ENCODE measurements at regions not wholly inside any gene's neighbourhood (a gene's known extent, or its start where the extent isn't known, plus 50 kb on each side); places are given as distances from the start of the nearest gene placed in this dataset.

- no peak for DNase-seq
Observed at GRCh38 chr11:8340296-8340695, 76.6 kb upstream of the LMO1 start.

GRCh38 chr11:8339592-8340022, 75.9 kb upstream of the LMO1 start:
- DNase-seq = peak; percentile 92

DNA sequence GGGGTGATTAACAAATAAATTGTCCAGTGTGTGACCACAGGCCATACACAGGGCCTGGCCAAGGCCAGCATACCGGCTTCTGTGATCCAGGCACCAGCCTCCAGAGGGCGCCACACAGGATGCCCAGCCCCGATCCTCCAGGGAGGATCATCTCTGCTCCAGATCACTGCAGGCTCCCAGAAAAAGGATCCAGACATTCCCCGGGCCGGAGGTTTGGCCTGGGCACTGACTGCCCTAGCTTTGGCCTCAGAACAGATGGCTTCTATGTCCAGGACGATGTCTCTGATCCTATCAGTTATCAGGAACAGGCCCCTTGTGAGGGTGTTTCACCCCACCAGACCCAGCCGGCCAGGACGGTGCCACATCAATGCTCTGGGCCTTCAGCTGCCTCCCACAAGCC, 74.5 kb upstream of the LMO1 start:
- DNase-seq = peak; percentile 76

- no peak for DNase-seq
Observed at GRCh38 chr11:8337130-8337795, 73.6 kb upstream of the LMO1 start.

DNA sequence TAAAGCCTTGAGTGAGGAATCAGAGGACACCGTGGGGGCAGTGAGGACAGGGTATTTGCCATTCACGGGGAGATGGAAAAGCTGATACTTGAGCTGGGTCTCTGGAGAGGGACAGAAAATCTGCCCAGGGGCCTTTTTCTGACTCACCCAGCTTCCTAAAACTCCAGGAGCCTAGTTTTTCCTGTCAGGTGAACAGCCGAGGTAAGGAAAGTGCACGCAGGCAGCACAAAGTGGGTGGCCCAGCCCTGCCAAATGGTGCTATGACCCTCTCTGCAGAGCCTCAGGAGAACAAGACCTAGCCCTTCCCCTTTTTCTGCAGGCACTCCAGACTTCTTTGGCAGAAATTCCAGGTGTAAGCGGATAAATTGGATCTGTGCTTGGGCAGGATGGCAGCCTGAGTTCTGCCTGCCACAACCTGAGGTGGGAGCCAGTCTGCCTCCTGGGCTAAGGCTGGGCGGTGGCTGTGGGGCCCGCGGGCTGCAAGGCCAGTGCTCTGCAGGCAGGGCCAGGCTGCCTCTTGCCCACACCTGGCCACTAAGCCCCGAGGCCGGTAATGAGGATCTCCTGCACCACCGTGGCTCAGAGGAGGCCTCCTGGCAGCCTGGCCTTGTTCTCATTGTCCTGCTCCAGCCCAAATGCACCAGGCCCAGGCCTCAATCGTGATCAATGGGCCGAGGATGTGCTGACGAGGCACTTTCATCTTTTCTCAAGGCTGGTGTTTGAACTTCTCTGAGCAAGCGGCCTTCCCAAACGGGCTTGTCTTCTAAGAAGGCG, 72.9 kb upstream of the LMO1 start:
- peak; percentile 70 for DNase-seq

DNA sequence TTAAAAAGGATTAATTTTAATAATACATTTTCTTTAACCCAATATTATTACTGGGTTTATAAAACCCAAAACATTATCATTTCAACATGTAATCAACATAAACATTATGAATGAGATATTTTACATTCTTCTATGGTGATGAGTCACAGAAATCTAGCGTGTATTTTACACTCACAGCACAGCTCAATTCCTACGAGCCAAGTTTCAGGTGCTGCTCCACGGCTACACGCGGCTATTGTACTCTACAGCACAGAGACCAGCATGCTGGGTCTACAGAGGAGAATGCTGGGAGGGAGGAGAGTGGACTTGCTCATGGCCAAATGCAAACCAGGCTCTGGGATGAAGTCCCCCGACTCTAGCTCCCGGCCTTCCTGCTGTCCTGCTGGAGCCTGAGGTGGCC, 72.0 kb upstream of the LMO1 start:
- DNase-seq = no peak

GRCh38 chr11:8335186-8335585, 71.5 kb upstream of the LMO1 start:
- no peak for DNase-seq

GRCh38 chr11:8333811-8334401, 70.2 kb upstream of the LMO1 start:
- DNase-seq = peak; percentile 52

DNA sequence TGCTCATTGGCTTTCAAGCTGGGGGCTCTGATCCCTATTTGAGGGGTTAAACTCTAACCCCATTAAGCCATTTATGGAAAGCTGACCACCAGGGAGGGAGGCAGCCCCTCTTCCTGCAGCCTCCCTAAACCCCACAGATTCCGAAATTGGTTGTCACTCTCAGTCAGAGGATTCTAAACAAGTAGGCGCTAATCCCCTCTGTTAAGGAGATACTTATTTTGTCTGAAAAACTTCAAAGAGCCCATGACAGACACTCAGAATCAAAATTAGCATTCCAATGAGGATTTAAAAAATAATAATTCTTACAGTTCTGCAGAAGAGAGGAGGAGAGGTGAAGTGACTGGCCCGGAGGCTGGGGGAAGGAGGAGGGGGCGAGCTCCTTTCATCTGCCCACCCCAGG, 69.7 kb upstream of the LMO1 start:
- no peak for DNase-seq

DNA sequence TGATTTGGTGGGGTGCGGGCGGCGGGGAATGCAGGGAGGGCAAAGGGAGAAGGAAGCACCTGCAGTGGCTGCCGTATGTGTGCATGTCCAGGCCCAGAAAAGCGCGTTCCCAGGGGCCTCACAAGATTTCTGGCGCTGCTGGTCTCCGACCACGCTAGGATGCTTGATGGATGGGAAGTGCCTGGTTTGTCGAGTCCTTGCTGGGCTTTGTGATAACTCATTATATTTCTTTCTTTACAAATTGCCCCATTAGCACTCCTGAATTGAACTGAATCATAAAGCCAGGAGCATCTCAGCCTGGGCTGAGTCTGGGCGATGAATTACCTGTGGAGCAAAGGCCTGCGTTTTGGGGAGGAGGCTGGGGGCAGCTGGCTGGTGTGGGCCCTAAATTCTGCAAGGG, 69.2 kb upstream of the LMO1 start:
- no peak for DNase-seq

GRCh38 chr11:8332196-8332595, 68.5 kb upstream of the LMO1 start:
- no peak for DNase-seq

- DNase-seq = no peak
Observed at GRCh38 chr11:8331767-8332166, 68.1 kb upstream of the LMO1 start.

DNA sequence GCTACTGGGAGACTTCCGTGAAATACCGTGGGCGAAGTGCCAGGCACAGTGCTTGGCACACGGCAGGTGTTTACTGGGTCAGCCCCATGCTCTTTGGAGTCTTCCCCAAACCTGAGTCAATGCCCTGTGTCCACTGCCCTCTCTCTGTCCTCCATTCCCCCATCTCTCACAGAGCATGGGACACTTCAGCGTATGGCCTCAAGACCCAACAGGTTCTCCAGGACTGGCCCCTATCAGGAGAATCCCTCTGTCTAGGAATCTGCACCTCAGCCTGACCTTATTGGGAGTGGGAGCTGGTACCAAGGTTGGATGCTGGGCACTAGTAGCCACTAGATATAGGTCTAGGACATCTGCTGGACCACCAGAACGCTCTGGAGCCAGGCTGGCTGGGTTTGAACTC, 67.2 kb upstream of the LMO1 start:
- no peak for DNase-seq

DNA sequence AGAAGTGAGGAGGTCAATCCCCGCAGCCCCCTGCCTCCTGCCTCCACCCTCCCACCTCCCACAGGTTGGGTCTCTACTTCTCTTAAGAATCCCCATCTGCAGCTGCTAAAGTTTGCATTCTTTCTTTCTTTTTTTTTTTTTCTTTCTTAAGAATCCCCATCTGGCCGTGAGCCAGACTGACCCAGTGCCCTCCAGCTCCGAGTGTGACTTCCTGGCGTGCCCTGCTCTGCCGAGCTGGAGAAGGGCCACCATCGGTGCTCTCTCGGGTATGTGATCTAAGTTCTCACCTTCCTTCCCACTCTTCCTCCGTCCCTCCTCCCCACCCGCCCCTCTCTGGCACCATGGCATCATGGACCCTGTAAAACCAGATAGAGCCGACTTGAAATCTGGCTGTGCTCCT, 66.7 kb upstream of the LMO1 start:
- DNase-seq = peak; percentile 65

DNA sequence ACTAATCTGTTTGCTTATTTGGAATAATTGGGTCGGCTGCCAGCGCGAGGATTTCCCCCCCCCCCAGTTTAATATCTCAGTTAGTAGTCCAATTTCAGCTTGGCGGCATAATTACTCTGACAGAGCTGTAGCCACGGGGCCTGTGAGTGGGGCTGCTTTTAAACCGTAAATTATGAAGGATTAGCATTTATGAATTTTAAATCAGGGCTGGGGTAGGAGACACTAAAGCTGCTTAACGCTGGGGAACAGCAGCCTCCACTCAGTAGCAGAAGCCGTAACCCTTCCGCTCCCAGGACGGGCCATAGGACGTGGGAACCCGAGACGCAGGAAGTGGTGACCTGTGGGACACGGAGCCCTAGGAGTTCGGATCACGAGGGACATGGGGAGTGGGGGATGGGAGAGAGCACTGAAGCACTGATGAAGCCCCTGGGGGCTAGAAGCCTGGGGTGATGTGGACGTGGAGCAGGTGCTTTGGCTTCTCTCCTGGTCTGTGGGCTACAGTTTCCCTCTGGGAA, 66.2 kb upstream of the LMO1 start:
- peak; percentile 88 for DNase-seq

DNA sequence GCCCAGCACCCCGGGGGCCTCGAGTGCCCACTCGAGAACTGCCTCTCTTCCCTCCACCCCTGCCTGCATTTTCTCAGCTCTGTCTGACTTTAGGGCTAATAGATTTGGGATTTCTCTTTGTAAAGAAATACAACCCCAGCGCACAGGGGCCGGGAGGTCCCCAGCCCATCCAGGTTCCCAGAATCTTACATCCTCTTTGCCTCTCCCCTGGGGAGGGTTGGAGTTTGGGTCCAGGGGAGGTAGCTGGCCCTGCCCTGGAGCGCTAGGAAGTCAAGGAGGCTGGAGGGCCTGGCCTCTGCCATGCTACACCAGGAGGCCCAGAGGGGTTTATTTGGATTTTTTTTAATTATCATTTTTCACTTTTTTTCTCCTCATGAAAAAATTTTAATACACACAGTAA, 65.7 kb upstream of the LMO1 start:
- DNase-seq = peak; percentile 70

DNA sequence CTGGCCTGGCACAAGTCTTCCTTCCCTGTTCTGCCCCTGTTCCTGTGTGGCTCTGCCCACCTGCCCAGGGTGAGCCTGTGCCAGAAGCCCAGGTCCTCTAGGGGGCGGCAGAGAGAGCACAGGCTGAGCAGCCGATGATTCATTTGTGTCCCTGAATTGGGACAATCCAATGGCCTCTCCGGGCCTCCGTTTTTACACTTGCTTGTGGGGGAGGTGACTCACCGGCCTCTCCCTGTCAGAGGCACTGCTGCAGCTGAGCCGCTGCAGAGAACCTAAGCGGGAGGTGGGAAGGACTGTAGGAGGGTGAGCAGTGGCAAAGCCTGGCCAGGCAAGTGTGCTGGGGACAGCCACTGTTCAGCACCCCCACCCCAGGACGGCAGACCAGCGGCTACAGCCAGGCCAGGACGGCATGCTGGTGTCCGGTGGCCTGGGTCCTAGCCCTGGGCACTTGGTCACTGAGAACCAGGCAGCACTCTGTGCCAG, 65.2 kb upstream of the LMO1 start:
- peak; percentile 97 for DNase-seq

- no peak for DNase-seq
Observed at GRCh38 chr11:8328231-8328794, 64.6 kb upstream of the LMO1 start.

DNA sequence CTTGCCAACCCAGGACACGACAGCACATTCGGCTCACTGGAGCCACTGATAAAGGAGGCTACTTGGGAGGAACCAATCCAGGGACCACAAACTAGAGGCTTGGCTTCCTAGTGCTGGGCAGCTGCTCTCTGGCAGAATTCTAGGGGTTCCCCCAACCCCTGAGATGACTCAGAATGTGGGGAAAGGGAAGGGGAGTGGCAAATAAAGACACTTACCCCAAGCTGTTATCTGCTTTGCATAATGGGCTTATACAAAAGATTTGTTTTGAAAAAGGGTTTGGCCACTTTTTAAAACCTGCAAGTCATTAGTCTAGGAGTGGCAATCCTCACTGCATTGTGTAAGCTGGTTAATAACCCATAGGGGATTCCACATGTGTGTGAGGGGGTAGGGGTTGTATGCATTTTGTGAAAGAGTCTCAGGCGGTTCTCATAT, 64.1 kb upstream of the LMO1 start:
- no peak for DNase-seq

GRCh38 chr11:8326337-8326736, 62.7 kb upstream of the LMO1 start:
- DNase-seq = no peak

GRCh38 chr11:8325591-8326304, 62.1 kb upstream of the LMO1 start:
- no peak for DNase-seq

DNA sequence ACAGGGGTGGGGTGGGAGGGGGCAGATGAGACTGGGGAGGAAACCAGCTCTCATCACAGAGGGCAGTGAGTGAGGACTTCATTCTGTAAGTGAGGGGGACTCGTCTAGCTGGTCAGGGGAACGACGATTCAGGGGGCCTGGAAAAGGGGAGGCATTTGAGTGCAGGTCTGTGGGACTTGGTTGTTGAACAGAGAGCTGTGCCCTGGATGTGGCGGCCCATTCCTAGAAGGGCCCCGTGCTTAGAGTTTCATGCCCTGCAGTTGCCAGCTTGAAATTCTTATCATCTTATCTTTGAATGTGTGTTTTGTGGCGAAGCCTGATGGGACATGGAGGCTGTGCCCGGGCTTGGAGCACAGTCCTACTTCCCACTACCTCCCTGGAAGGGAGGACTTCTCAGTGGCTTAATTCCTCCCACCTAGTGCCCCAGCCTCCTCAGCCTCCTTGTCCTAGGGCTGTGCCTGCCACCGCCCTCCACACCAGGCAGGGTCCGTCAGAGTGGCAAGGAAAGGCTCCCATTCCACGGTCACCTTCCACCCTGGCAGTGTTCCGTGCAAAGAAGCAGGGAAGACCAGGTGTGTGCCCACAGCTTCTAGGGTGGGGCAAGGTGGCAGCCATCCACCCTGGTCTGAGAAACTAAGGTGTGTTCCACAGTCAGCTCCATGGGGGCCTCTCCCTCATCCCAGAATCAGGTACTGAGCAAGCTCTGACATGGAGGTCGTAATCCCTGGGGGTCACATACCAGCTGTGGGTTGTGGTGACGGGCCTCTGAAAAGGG, 59.7 kb upstream of the LMO1 start:
- no peak for DNase-seq

Measured in NCI-H69 (cell line).